SK-N-SH treated with all-trans-retinoic acid at 6 μM for 48 hours (cell line): ENCODE measurements at regions not wholly inside any gene's neighbourhood (a gene's known extent, or its start where the extent isn't known, plus 50 kb on each side); places are given as distances from the start of the nearest gene placed in this dataset.

ENCODE experiments used
- ATAC-seq: fragments of 200-7000 bp; cut with Tn5 transposase; 3 replicates; pipeline ENCODE4 v1.9.1; 2020; ENCODE audit warnings: mild to moderate bottlenecking, moderate library complexity
- ARNTL ChIP-seq: fragments of 450-650 bp; formaldehyde crosslinking; IDR thresholded peaks from 2 replicates; pipeline ENCODE4 v1.5.0; 2020; ENCODE audit warnings: low read depth, mild to moderate bottlenecking, moderate library complexity, borderline replicate concordance
- BACH2 ChIP-seq: fragments of 250-450 bp; sonication (Bioruptor Pico); IDR thresholded peaks from 2 replicates; pipeline ENCODE4 v1.9.0; 2021; ENCODE audit warnings: mild to moderate bottlenecking, borderline replicate concordance
- CREB5 ChIP-seq: fragments of 250-450 bp; sonication (Bioruptor Pico); IDR thresholded peaks from 2 replicates; pipeline ENCODE4 v1.5.1; 2020; ENCODE audit warnings: low read depth, mild to moderate bottlenecking, moderate library complexity
- CSDC2 ChIP-seq: fragments of 250-450 bp; sonication (Bioruptor Pico); IDR thresholded peaks from 2 replicates; pipeline ENCODE4 v1.5.0; 2020; ENCODE audit warnings: mild to moderate bottlenecking, moderate library complexity
- ESRRG ChIP-seq: fragments of 250-450 bp; sonication (Bioruptor Pico); IDR thresholded peaks from 2 replicates; pipeline ENCODE4 v1.6.1; 2021; ENCODE audit warnings: mild to moderate bottlenecking
- GLIS3 ChIP-seq: fragments of 250-450 bp; sonication (Bioruptor Pico); IDR thresholded peaks from 2 replicates; pipeline ENCODE4 v1.5.0; 2020; ENCODE audit warnings: mild to moderate bottlenecking, moderate library complexity
- ISL1 ChIP-seq: fragments of 250-450 bp; sonication (Bioruptor Pico); IDR thresholded peaks from 2 replicates; pipeline ENCODE4 v2.1.2; 2022; ENCODE audit warnings: mild to moderate bottlenecking, moderate library complexity
- OSR1 ChIP-seq: fragments of 250-450 bp; sonication (Bioruptor Pico); IDR thresholded peaks from 2 replicates; pipeline ENCODE4 v1.8.0; 2022; ENCODE audit warnings: moderate library complexity, mild to moderate bottlenecking, inconsistent platforms
- PATZ1 ChIP-seq: fragments of 250-450 bp; sonication (Bioruptor Pico); IDR thresholded peaks from 2 replicates; pipeline ENCODE4 v1.8.0; 2020; ENCODE audit warnings: mild to moderate bottlenecking, moderate library complexity, borderline replicate concordance
- POU6F1 ChIP-seq: fragments of 250-450 bp; sonication (Bioruptor Pico); IDR thresholded peaks from 2 replicates; pipeline ENCODE4 v1.8.0; 2021; ENCODE audit warnings: low read depth, mild to moderate bottlenecking, moderate library complexity, borderline replicate concordance
- PPARA ChIP-seq: fragments of 250-450 bp; sonication (Bioruptor Pico); IDR thresholded peaks from 2 replicates; pipeline ENCODE4 v1.5.0; 2020; ENCODE audit warnings: mild to moderate bottlenecking, borderline replicate concordance
- RARB ChIP-seq: fragments of 250-450 bp; sonication (Bioruptor Pico); IDR thresholded peaks from 2 replicates; pipeline ENCODE4 v1.8.0; 2021; ENCODE audit warnings: mild to moderate bottlenecking, moderate library complexity
- SNAI2 ChIP-seq: fragments of 250-450 bp; sonication (Bioruptor Pico); IDR thresholded peaks from 2 replicates; pipeline ENCODE4 v1.5.0; 2020; ENCODE audit warnings: mild to moderate bottlenecking, moderate library complexity
- TCF4 ChIP-seq: fragments of 250-450 bp; sonication (Bioruptor Pico); IDR thresholded peaks from 2 replicates; pipeline ENCODE4 v1.8.0; 2021; ENCODE audit warnings: mild to moderate bottlenecking, moderate library complexity, borderline replicate concordance
- ZC3H10 ChIP-seq: fragments of 250-450 bp; sonication (Bioruptor Pico); IDR thresholded peaks from 2 replicates; pipeline ENCODE4 v1.5.1; 2021; ENCODE audit warnings: mild to moderate bottlenecking, moderate library complexity
- ZFP3 ChIP-seq: fragments of 250-450 bp; sonication (Bioruptor Pico); IDR thresholded peaks from 2 replicates; pipeline ENCODE4 v1.5.0; 2020; ENCODE audit warnings: mild to moderate bottlenecking, moderate library complexity
- ZFP30 ChIP-seq: fragments of 450-650 bp; formaldehyde crosslinking; IDR thresholded peaks from 2 replicates; pipeline ENCODE4 v1.5.0; 2022; ENCODE audit warnings: mild to moderate bottlenecking, moderate library complexity
- ZNF565 ChIP-seq: fragments of 450-650 bp; formaldehyde crosslinking; conservative IDR thresholded peaks from 2 replicates; pipeline ENCODE4 v1.5.0; 2020; ENCODE audit warnings: low read depth, mild to moderate bottlenecking, moderate library complexity
- ZNF70 ChIP-seq: fragments of 450-650 bp; formaldehyde crosslinking; IDR thresholded peaks from 2 replicates; pipeline ENCODE4 v1.5.0; 2020; ENCODE audit warnings: mild to moderate bottlenecking, moderate library complexity
- ZNF8 ChIP-seq: fragments of 450-650 bp; formaldehyde crosslinking; IDR thresholded peaks from 2 replicates; pipeline ENCODE4 v1.5.0; 2020; ENCODE audit warnings: mild to moderate bottlenecking, moderate library complexity
- TF ChIP-seq, protein P1 (sequence below): fragments of 250-450 bp; sonication (Bioruptor Pico); IDR thresholded peaks from 2 replicates; pipeline ENCODE4 v1.5.0; 2020; ENCODE audit warnings: mild to moderate bottlenecking, moderate library complexity
- TF ChIP-seq, protein P2 (sequence below): fragments of 250-450 bp; sonication (Bioruptor Pico); IDR thresholded peaks from 2 replicates; pipeline ENCODE4 v1.5.1; 2021; ENCODE audit warnings: mild to moderate bottlenecking, moderate library complexity

- no peak for ATAC-seq
- TF ChIP-seq ISL1 (CRISPR knock-in tag) (no peak), ZFP3 (CRISPR knock-in tag) (no peak)
Observed at GRCh38 chr5:130995851-130996250, 169.2 kb downstream of the HINT1 start.

DNA sequence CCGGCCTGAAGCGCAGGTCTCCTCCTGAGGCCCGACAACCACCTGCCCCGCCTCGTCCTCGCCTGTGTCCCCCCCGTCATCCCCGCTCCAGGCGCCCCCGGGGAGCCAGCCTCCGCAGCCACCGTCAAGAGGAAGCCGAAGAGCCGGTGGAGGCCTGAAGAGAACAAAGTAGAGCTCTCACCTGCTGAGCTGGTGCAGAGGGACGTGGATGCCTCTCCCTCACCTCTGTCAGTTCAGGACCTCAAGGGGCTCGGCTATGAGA, 169.9 kb downstream of the HINT1 start:
- TF ChIP-seq ARNTL (CRISPR knock-in tag) (no peak), GLIS3 (no peak), ZNF70 (CRISPR knock-in tag) (no peak), TCF4 (CRISPR knock-in tag) (no peak), ZFP30 (CRISPR knock-in tag) (no peak), CREB5 (CRISPR knock-in tag) (no peak), POU6F1 (CRISPR knock-in tag) (no peak), ZC3H10 (no peak), ZFP3 (CRISPR knock-in tag) (no peak), ZNF565 (no peak), ZNF8 (CRISPR knock-in tag) (no peak), OSR1 (CRISPR knock-in tag) (no peak), BACH2 (CRISPR knock-in tag) (no peak), RARB (no peak), PPARA (no peak), ISL1 (CRISPR knock-in tag) (no peak), PATZ1 (no peak)
- TF ChIP-seq, protein P1, sequence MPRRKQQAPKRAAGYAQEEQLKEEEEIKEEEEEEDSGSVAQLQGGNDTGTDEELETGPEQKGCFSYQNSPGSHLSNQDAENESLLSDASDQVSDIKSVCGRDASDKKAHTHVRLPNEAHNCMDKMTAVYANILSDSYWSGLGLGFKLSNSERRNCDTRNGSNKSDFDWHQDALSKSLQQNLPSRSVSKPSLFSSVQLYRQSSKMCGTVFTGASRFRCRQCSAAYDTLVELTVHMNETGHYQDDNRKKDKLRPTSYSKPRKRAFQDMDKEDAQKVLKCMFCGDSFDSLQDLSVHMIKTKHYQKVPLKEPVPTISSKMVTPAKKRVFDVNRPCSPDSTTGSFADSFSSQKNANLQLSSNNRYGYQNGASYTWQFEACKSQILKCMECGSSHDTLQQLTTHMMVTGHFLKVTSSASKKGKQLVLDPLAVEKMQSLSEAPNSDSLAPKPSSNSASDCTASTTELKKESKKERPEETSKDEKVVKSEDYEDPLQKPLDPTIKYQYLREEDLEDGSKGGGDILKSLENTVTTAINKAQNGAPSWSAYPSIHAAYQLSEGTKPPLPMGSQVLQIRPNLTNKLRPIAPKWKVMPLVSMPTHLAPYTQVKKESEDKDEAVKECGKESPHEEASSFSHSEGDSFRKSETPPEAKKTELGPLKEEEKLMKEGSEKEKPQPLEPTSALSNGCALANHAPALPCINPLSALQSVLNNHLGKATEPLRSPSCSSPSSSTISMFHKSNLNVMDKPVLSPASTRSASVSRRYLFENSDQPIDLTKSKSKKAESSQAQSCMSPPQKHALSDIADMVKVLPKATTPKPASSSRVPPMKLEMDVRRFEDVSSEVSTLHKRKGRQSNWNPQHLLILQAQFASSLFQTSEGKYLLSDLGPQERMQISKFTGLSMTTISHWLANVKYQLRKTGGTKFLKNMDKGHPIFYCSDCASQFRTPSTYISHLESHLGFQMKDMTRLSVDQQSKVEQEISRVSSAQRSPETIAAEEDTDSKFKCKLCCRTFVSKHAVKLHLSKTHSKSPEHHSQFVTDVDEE (CRISPR knock-in tag) = no peak
- TF ChIP-seq, protein P2, sequence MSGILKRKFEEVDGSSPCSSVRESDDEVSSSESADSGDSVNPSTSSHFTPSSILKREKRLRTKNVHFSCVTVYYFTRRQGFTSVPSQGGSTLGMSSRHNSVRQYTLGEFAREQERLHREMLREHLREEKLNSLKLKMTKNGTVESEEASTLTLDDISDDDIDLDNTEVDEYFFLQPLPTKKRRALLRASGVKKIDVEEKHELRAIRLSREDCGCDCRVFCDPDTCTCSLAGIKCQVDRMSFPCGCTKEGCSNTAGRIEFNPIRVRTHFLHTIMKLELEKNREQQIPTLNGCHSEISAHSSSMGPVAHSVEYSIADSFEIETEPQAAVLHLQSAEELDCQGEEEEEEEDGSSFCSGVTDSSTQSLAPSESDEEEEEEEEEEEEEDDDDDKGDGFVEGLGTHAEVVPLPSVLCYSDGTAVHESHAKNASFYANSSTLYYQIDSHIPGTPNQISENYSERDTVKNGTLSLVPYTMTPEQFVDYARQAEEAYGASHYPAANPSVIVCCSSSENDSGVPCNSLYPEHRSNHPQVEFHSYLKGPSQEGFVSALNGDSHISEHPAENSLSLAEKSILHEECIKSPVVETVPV (CRISPR knock-in tag) = no peak
- ATAC-seq = no peak

GRCh38 chr5:130994496-130995253, 170.4 kb downstream of the HINT1 start:
- ATAC-seq = no peak
- no peak for TF ChIP-seq ZNF565
- TF ChIP-seq SNAI2 (CRISPR knock-in tag) = no peak
- TF ChIP-seq, protein P1 (CRISPR knock-in tag) = no peak
- TF ChIP-seq ESRRG (CRISPR knock-in tag) = no peak
- no peak for TF ChIP-seq TCF4 (CRISPR knock-in tag)
- no peak for TF ChIP-seq PPARA
- no peak for TF ChIP-seq ZFP30 (CRISPR knock-in tag)
- no peak for TF ChIP-seq ZFP3 (CRISPR knock-in tag)
- no peak for TF ChIP-seq RARB
- no peak for TF ChIP-seq POU6F1 (CRISPR knock-in tag)
- no peak for TF ChIP-seq CSDC2 (CRISPR knock-in tag)
- no peak for TF ChIP-seq ARNTL (CRISPR knock-in tag)
- TF ChIP-seq ZNF70 (CRISPR knock-in tag) = no peak
- no peak for TF ChIP-seq BACH2 (CRISPR knock-in tag)
